CD14-positive monocyte (primary cell): ENCODE measurements at regions not wholly inside any gene's neighbourhood (a gene's known extent, or its start where the extent isn't known, plus 50 kb on each side); places are given as distances from the start of the nearest gene placed in this dataset.

ENCODE experiments used
- DNase-seq, 3 donors: peaks; one replicate each; pipeline ENCODE4 v3.0.0-alpha.2; 2011 to 2022
- H2AFZ ChIP-seq: 2 replicates; pipeline ENCODE4 v1.6.0; 2012; ENCODE audit warnings: mild to moderate bottlenecking, low read depth, low read length, inconsistent platforms; ENCODE audit not compliant: insufficient read depth, poor library complexity, severe bottlenecking
- H3K27ac ChIP-seq, 2 donors: 1 replicate in 1 of 2; 2 replicates in 1 of 2; pipeline ENCODE4 v1.5.1; 2012 to 2013; ENCODE audit warnings: low read length in 2 of 2, control low read depth in 1 of 2, inconsistent platforms in 1 of 2, low read depth in 1 of 2, mild to moderate bottlenecking in 1 of 2
- H3K27me3 ChIP-seq, 2 donors: one replicate each; pipeline versions ENCODE4 v1.6.0 to v1.6.1; 2011 to 2013; ENCODE audit warnings: low read length in 2 of 2; ENCODE audit not compliant: control insufficient read depth in 2 of 2, insufficient read depth in 2 of 2
- H3K36me3 ChIP-seq, 2 donors: replicated peaks in 1 of 2; 1 replicate in 1 of 2; 2 replicates in 1 of 2; pipeline versions ENCODE4 v1.5.1 to v1.6.1; 2012 to 2013; ENCODE audit warnings: low read length in 2 of 2, control low read depth in 1 of 2, inconsistent platforms in 1 of 2, mild to moderate bottlenecking in 1 of 2; ENCODE audit not compliant: insufficient read depth in 2 of 2, control insufficient read depth in 1 of 2
- H3K4me1 ChIP-seq, 2 donors: 1 replicate in 1 of 2; 2 replicates in 1 of 2; pipeline versions ENCODE4 v1.5.1 to v1.6.1; 2012 to 2013; ENCODE audit warnings: low read length in 2 of 2, control low read depth in 1 of 2, inconsistent platforms in 1 of 2, mild to moderate bottlenecking in 1 of 2, moderate library complexity in 1 of 2; ENCODE audit not compliant: insufficient read depth in 2 of 2, control insufficient read depth in 1 of 2
- H3K4me2 ChIP-seq: replicated peaks from 2 replicates; pipeline ENCODE3; 2012; ENCODE audit warnings: low read length, moderate library complexity, mild to moderate bottlenecking; ENCODE audit not compliant: poor library complexity, severe bottlenecking; ENCODE audit errors: extremely low read depth
- H3K4me3 ChIP-seq, 3 experiments: fragments of 200-600 bp in 1 of 3; sonication (generic) in 1 of 3; replicated peaks in 1 of 3; 1 replicate in 2 of 3; 2 replicates in 1 of 3; pipeline ENCODE4 v1.5.1; 2011 to 2013; ENCODE audit warnings: low read length in 3 of 3, mild to moderate bottlenecking in 3 of 3, control low read depth in 2 of 3, low read depth in 2 of 3, inconsistent platforms in 1 of 3, moderate library complexity in 1 of 3
- H3K79me2 ChIP-seq: 2 replicates; pipeline ENCODE4 v1.6.0; 2012; ENCODE audit warnings: mild to moderate bottlenecking, control low read depth, inconsistent platforms, low read length, moderate library complexity; ENCODE audit not compliant: insufficient read depth
- H3K9ac ChIP-seq: 2 replicates; pipeline ENCODE4 v1.6.0; 2017; ENCODE audit warnings: low read length, mild to moderate bottlenecking; ENCODE audit not compliant: insufficient read depth, poor library complexity, severe bottlenecking
- H3K9me3 ChIP-seq, 2 donors: replicated peaks in 1 of 2; 1 replicate in 1 of 2; 2 replicates in 1 of 2; pipeline versions ENCODE4 v1.5.1 to v1.6.1; 2012 to 2013; ENCODE audit warnings: low read length in 2 of 2, control low read depth in 1 of 2; ENCODE audit not compliant: control insufficient read depth in 1 of 2, insufficient read depth in 1 of 2
- H4K20me1 ChIP-seq: 2 replicates; pipeline ENCODE4 v1.6.0; 2012; ENCODE audit warnings: mild to moderate bottlenecking, low read length, control low read depth, moderate library complexity; ENCODE audit not compliant: insufficient read depth
- H3K27ac Mint-ChIP-seq, 7 donors: one replicate each; pipeline ENCODE4 v1.8.0; 2020; ENCODE audit warnings: mild to moderate bottlenecking in 7 of 7, mixed read lengths in 7 of 7, moderate library complexity in 6 of 7, inconsistent platforms in 2 of 7
- H3K27me3 Mint-ChIP-seq, 3 donors: one replicate each; pipeline ENCODE4 v1.8.0; 2021 to 2022; ENCODE audit warnings: low read depth in 3 of 3, mild to moderate bottlenecking in 3 of 3, mixed read lengths in 3 of 3, moderate library complexity in 3 of 3, inconsistent platforms in 1 of 3
- H3K36me3 Mint-ChIP-seq, 2 donors: one replicate each; pipeline ENCODE4 v1.8.0; 2020; ENCODE audit warnings: mixed read lengths in 2 of 2, inconsistent platforms in 1 of 2, mild to moderate bottlenecking in 1 of 2
- H3K4me1 Mint-ChIP-seq: one replicate; pipeline ENCODE4 v1.8.0; 2020; ENCODE audit warnings: mild to moderate bottlenecking, mixed read lengths
- H3K4me3 Mint-ChIP-seq, 2 donors: one replicate each; pipeline ENCODE4 v1.8.0; 2020; ENCODE audit warnings: mild to moderate bottlenecking in 2 of 2, mixed read lengths in 2 of 2, moderate library complexity in 1 of 2
- H3K9me3 Mint-ChIP-seq, 7 donors: one replicate each; pipeline ENCODE4 v1.8.0; 2020 to 2022; ENCODE audit warnings: mixed read lengths in 7 of 7, mild to moderate bottlenecking in 6 of 7, moderate library complexity in 6 of 7, inconsistent platforms in 2 of 7
- CTCF ChIP-seq: fragments of 200-600 bp; IDR thresholded peaks from one replicate; pipeline ENCODE4 v1.8.0; 2022; ENCODE audit warnings: antibody characterized with exemption, mild to moderate bottlenecking
- WGBS: methylation state at CpG from one replicate; pipeline ENCODE4 v1.1.5; 2013; ENCODE audit warnings: missing lambda C conversion rate; ENCODE audit not compliant: insufficient coverage; 5-methylcytosine and 5-hydroxymethylcytosine counted together
- intact Hi-C, 2 donors: fragments of 100-400 bp; cut with micrococcal nuclease; formaldehyde crosslinking; loops; one replicate each; pipeline versions ENCODE4 v1.15.0 to v1.15.1; 2023

GRCh38 chr2:226495466-226496272 is 304.0 kb downstream of the IRS1 start:
- 83% methylated on average over 4 of the region's 9 CpGs for WGBS

GRCh38 chr2:226491112-226491511 is 308.5 kb downstream of the IRS1 start:
- no CpG with 5 or more reads among the region's 1 CpG for WGBS
- DNase-seq = no peak
- Histone ChIP-seq H3K27me3 (peaks cover 0 to 2% of the 10 kb centered on the region in 2 donors), H3K4me1 (no peaks in the 10 kb centered on the region), H3K79me2 (no peaks in the 10 kb centered on the region), H3K4me3 (no peak overlapping the region), H3K9me3 (no peaks in the 10 kb centered on the region), H3K36me3 (no peaks in the 10 kb centered on the region), H3K27ac (no peak overlapping the region), H4K20me1 (no peaks in the 10 kb centered on the region), H3K4me2 (no peak overlapping the region), H3K9ac (no peak overlapping the region), H2AFZ (no peak overlapping the region)
- Mint-ChIP-seq H3K27me3 (peaks cover 1 to 3% (median 2%) of the 10 kb centered on the region in 3 donors), H3K27ac (no peak overlapping the region), H3K4me1 (no peaks in the 10 kb centered on the region), H3K9me3 (peaks cover 0 to 3% (median 2%) of the 10 kb centered on the region in 7 donors), H3K4me3 (no peak overlapping the region), H3K36me3 (no peaks in the 10 kb centered on the region)
- intact Hi-C loops = no loop called here
- no peak for TF ChIP-seq CTCF

More at GRCh38 chr2:226495466-226496272, 304.0 kb downstream of the IRS1 start:
- no peak overlapping the region for H3K27ac Mint-ChIP-seq
- Histone ChIP-seq H3K4me3 (no peak overlapping the region), H3K27me3 (no peaks in the 10 kb centered on the region), H3K4me2 (no peak overlapping the region), H3K4me1 (no peaks in the 10 kb centered on the region), H3K79me2 (no peaks in the 10 kb centered on the region), H3K9me3 (no peaks in the 10 kb centered on the region), H3K27ac (no peak overlapping the region), H3K36me3 (no peaks in the 10 kb centered on the region), H2AFZ (no peak overlapping the region), H3K9ac (no peak overlapping the region), H4K20me1 (no peaks in the 10 kb centered on the region)
- H3K9me3 Mint-ChIP-seq = peaks cover 0 to 5% (median 2%) of the 10 kb centered on the region in 7 donors
- peaks cover 0 to 5% (median 2%) of the 10 kb centered on the region in 3 donors for H3K27me3 Mint-ChIP-seq
- no peak for TF ChIP-seq CTCF
- no peaks in the 10 kb centered on the region for H3K4me1 Mint-ChIP-seq
- no peaks in the 10 kb centered on the region for H3K36me3 Mint-ChIP-seq
- H3K4me3 Mint-ChIP-seq = no peak overlapping the region
- intact Hi-C loops = no loop called here
- DNase-seq = no peak
